GM21529 (cell line): ENCODE measurements at regions not wholly inside any gene's neighbourhood (a gene's known extent, or its start where the extent isn't known, plus 50 kb on each side); places are given as distances from the start of the nearest gene placed in this dataset.
A peak's percentile ranks its signal among the peaks of the same experiment; 100 is the strongest.

Experiments used
- ATAC-seq: cut with Tn5 transposase; IDR thresholded peaks from one replicate; pipeline ENCODE4 v1.9.1; 2021; ENCODE audit not compliant: unreplicated experiment

DNA sequence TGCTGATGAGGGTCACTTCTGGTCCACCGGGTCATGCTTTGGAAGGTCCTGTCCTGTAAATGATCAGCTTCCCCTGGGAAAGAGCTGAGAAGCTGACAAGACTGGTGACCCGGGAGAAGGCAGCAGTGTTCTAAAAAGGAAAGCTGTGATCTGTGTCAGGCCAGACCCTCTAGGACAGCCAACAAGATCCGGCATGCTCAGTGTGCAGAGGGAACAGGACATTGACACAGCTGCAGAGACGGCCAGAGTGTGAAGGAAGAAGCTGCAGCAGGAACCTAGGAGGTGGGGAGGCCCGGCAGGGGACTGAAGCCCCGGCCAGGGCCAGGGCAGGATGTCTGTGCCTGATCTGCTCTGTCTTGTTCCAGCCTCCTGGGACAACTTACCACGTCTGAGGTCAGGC, 372.7 kb upstream of the ID2 start:
- ATAC-seq: no peak

DNA sequence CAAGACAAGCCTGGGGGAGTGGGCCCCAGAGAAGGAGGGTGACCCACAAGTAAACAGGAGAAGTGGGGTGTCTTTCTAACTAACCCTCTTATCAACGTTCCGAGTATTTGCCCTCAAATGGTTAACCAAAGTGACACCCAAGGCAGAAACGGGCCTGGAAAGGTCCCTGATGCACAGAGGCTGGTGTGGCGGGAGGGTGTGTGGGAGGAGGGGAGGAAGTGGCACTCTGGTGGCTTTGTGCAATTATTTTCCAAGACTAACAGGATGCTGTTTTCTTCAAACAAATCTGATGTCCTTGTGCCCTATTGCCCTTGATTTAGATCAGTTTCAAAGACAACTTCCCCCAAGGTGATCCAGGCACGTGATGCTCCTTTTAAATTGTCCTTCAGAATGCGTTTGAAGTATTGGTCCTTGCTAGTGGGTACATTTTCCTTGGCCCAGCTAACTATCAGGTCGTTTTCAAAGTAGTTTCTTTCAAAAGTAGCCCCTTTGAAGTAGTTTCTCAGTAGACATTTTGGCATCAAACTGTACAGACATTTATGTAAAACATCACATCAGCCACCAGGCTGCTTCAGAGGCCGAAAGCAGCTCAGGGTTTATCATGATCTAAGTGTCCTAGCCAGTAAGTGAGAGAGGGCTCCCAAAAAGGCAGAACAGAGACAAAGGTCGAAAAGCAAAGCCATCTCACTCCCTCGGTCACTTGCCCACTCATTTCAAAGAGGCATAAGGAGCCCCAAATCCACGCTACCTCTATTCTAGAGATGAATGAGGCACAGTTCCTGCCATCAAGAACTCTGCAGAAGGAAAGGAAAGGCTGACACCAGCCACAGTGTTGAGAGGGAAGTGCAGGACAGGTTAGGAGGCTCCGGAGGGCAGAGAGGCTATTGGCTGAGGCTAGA, 371.1 kb upstream of the ID2 start:
- no peak for ATAC-seq

DNA sequence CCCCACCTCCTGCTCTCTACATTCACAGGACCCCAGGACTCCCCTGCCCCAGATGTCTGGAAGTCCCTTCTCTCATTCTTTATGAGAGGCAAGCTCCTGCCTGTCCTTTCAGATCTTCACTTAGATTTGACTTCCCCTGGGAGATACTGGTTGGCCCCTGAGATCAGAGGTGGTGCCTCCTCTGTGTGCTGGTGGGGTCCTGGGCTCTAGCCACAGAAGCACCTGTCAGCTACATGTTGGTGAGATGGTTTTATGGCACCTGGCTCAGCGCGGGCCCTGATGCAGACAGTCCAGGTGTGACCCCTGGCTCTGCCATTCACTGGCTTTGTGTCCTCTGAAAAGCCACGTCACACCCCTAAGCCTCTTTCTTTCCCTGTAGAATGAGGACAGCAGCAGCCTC, 369.6 kb upstream of the ID2 start:
- ATAC-seq: no peak

DNA sequence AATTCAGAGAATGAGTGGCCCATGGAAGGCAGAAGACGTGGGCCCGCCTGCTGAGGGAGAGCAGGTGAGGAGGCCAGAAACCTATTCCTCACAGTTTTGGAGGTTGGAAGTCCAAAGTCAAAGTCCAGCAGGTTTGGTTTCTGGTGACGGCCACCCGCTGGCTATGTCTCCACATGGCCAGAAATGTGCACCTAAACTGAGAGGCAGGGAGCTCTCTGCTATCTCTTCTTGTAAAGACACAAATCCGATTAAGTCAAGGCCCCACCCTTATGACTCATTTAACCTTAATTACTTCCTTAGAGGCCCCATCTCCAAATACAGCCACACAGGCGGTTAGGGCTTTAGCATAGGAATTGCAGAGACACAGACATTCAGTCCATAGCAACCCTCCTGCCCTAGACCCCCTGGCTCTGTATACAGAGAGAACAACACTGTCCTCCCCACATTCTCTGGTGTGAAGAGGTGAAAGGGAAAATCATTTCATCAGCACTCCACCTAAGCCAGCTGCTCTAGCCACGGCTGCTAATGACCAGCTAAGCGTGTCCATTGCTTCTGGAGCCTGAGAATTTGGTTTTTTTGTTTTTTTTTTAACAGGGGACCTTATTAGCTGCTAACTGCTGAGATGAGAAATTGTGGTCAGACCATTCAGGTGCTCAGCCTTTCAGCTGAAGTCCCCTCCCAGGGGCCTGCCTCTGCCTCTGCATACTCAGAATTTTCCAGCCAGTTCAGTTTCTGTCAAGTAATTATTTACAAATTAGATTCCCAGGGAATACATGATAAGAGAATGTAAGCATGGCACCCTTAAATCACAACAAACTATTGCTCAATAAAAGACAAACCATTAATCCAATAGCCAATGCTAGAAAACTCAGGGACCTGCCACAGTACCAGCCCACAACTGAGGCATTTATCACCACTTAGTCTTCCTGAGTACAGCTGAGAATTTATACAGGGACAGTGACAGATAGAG, 368.7 kb upstream of the ID2 start:
- peak; percentile 87 for ATAC-seq

DNA sequence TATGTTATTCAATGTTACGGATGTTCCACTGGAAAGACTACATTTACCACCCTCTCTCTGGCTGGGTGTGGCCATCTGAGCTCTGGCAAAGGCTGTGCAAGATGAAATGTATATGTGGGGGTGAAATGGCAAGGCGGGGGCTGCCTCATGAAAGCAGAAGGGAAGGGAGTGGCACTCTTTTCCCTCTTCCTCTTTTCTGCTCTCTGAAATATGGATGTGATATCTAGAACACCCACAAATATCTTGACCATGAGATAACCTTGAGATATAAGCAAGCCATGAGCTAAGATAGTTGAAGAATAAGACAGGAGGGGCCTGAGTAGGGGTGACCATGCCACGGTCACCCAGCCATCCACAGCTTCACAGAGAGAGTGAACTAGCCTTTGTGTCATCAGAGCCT, 367.8 kb upstream of the ID2 start:
- no peak for ATAC-seq

DNA sequence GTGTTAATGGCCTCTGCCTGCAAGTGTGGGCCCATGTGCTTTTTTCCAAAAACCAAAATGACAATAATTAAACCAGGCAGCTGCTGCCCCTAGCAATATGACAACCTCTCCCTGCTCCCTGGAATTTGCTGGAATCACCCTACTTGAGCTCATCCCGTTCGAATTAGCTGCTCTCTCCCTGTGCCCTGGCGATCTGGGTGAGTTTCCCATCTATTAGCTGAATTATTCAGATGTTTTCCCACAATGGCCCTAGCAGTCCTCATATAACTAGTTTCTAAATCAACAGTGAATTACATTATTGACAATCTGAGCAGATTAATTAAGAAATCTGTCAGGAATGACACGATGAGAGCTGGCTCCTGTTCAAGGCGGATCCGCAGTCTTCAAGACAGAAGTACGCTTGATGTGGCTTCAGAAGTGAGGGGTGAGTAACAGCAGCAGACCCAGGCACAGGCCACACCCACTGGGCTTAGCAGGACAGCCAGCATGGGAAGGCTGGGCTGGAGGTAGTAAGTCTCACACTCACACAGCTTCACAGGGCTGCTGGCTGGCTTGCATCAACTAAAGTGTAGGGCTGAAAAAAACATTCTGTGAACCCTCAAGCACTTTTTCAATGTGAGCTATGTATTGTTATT, 366.2 kb upstream of the ID2 start:
- no peak for ATAC-seq

DNA sequence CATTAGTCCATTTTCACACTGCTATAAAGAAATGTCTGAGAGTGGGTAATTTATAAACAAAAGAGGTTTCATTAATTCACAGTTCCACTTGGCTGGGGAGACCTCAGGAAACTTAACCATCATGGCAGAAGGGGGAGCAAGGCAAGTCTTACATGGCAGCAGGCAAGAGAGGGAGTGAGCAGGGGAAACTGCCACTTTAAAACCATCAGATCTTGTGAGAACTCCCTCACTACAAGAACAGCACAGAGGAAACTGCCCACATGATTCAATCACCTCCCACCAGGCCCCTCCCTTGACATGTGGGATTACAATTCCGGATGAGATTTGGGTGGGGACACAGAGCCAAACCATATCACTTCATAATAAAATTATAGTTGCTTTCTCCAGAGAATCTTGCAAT, 365.5 kb upstream of the ID2 start:
- ATAC-seq: no peak

DNA sequence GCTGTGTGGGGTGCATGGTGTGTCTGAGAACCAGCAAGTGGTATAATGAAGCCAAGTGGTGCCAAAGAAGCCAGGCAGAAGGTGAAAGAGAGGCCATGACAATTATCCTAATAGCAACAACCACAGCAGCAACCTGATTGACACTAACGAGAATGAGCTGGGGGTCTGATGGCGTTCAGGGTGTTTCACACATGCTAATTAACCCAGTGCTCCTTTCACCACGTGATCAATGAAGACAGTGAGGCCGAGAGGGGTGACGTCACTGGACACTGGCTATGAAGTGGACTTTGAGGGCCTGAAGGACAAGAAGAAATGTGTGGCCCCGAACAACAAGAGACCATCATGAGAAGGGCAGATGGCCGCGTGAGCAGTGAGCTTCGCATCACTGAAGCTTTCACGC, 364.4 kb upstream of the ID2 start:
- no peak for ATAC-seq

DNA sequence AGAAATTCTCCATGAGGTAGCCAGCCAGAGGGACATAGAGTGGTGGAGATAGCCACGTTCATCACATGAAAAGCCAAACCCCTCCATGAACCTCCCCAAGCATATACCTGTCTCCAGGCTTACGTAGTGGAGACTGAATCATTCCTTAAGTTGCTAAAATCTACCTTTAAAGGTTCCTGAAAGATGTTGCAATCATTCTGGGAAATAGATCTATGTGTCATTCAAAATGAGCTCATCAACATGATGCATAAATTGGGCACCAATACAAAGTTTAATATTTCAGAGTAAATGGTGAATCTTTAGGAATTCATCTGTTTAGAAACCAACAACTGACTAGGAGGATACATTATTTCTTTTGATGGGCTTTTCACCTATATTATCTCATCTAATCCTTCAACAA, 362.6 kb upstream of the ID2 start:
- no peak for ATAC-seq

DNA sequence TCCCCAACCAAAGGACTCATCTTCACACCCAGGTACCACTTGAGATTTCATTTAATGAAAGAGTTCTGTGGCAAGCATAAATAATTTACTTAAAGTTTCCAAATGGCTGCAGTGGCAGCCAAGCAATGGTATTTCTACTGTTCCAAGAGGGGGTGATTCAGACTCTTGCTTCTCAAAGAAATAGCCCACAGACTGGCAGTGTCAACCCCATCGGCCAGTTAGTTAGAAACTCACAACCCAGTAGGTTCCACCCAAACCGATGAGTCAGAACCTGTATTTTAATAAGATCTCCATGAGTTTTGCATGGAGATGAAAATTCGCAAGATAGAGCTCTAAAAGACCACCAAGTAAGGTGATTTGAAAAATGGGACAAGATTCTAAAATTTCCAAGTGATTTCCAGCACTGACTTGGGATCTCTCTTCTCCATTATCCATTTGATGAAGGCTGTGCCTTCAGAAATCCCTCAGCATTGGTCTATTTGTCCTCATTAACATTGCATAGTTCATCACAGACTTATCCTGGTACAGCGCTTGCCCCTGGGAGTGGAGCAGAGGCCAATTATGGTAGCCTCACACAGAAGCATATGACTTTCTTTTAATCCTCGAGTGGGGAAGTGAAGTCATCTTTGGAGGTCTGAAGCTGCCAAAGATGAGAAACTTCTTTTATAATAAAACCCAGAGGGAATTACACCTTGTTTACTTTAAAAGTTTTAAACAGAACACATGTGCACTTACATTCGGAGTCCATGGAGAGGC, 361.4 kb upstream of the ID2 start:
- ATAC-seq: no peak

DNA sequence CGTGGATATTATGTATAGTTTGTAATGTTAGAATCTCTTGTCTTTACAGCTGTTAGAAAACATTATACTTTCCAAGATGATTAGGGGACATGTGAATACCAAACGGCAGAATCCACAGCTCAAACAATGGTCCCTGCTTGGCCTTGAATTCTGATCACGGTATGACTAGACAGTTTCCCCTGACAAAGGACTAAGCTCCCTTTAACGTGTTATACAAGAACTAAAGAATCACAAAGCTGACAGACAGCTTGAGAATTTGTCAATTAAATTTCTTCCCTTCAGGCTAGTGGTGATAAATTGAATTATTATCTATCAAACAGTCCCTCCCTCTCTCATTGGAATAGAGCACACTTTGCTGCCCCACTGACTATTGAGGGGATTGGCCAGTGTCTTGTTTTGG, 359.2 kb upstream of the ID2 start:
- no peak for ATAC-seq

DNA sequence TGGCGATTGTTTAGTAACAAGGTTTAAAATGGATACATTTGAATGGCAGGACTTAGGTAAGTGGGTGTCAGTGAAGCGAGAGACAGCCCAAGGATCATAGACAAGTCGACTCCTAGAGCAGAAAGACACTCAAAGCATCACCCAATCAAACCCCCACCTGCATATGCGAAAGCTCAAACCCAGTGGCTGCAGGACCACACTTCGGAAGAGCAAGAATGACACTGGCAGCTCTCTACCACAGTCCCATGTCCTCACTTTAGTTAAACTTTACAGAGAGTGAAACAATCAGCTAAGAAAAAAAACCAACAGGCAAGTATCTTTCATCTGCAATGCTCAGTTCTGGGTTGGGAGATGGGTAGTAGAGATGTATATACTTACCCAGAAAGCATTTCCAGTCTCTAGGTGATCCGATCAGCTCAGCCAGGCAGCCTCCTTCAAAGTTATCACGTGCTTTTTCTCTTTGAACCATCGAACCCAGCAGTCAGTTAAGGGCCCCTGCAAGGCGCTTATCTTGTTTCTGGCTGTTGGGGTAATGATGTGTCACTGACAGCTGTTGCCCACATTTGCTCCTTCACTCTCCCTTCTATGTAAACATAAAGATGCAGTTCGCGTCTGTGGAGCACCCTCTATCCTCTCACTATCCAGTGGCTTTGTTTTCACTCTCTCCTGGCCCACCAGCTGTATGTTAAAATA, 357.5 kb upstream of the ID2 start:
- ATAC-seq: no peak

DNA sequence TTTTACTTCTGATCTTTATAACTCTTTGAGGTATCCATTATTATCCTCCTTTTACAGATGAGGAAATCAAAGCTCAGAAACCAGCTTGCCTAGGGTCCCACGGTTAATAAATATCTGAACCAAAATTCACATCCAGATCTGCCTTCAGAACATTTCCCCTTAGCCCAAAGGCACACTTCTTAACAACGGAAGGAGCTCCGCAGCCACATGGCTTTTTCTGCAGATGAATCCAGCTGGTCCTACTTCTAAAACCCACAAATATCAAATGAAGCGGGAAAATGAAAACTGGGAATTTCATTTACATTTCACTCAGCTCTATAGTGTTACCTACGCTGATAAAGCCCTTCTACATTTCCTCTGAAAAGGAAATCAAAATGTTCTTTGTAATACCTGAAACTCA, 357.0 kb upstream of the ID2 start:
- no peak for ATAC-seq

DNA sequence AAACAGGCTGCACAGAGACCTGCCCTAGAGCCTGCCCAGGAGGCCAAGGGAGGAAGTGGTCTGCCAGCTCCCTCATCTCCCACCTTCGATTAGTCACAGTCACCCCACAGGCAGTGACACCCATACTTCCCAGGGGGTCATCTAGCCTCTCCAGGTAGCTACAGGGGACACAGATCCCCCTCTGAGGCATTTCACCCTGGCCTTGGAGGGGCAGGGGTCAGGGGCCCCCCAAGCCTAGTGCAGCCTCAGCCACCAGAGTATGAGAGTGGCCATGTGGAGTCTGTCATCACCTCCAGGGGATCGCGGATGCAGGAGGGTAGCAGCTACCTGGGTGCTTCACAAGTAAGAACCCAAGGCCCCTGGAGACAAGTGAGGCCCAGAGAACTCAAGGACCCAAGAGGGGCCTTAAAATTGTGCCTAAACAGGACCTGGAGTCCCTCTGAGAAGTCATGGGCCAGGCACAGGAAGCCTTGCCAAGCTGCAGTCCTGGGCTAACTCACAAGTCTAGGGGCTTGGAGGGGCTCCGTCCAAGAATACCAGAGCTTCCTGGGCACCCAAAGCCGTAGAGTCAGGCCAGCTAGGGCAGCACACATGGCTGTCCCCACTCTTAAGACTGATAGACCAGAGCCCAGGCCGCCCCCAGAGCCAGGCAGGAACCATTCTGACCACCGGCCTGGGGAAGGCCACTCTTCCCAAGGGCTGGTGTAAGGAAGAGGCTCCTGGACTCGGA, 354.3 kb upstream of the ID2 start:
- ATAC-seq: no peak

DNA sequence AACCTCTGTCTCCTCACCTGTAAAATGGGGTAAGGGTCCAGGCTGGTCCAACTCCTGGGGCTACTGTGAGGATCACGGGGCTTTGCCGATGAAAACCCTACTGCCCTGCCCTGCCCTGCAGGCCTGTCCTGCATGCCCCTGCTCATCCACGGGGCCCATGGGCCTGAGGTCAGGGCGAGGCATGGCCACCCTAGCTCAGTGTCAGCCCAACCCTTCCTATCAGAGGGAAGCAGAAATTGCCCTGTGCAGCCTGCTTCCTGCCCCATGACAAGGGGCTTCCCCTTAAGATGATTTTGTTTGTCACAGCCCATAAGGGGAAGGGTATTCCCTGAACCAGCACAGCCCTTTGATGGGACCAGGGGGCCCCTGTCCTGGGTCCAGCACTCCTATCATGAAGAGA, 353.6 kb upstream of the ID2 start:
- ATAC-seq: no peak

DNA sequence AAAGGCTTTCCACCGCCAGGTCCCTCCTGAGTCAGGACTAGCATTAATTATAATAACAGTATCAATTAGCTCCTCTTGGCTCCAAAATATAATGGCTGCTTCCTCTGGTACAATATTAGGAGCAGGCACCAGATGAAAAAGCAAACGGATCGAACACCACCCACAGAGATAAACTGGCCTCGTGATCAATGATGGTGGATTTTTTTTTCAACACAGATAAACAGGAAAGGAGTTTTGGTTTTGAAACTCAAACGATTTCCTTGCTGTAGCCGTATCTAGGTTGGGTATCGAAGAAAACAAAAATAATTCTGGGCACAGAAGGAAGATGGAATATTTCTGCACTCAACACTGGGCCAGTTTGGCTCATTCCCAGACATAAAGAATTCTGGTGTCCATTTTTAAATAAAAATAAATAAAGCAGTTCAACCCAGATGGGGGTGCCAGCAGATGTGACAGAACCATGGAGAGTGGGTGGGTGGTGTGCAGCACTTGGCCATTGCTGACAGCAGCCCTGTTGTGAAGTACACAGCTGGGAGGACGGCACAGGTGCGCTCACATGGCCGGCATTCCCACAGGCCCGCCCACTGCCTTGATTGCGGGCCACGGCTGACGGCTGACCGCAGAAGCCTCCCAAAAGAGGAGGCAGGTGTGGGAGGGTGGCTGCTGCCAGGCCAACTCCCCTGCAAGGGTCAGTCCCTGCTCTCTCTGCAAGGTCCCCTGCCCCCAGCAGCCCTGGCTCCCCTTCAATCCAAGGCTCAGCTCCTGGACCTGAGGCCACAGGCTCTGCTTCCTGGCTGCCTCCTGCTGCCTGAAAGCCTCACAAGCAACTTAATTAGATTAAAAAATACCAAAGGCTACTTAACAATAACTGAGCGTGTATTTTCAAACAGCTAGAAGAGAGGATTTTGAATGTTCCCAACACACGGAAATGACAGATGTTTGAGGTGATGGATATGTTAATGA, 351.9 kb upstream of the ID2 start:
- ATAC-seq: no peak

DNA sequence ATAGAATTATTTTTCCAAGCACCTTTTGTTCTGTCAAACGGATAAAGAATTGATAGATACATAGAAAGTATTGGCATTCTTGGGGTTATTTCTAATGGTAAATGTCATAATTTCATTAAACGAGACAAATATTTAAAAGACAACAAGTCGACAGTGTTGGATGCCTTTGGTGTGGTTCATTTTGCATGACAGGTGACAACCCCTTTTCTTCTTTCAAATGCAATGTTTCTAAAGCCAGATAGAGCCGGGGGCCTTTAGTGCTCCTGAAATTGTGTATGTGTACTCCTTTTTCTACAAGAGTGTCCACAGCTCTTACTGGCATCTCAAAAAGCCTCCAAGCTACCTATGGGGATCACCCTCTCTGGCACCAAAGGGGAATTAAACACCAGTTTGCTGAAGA, 350.8 kb upstream of the ID2 start:
- no peak for ATAC-seq

DNA sequence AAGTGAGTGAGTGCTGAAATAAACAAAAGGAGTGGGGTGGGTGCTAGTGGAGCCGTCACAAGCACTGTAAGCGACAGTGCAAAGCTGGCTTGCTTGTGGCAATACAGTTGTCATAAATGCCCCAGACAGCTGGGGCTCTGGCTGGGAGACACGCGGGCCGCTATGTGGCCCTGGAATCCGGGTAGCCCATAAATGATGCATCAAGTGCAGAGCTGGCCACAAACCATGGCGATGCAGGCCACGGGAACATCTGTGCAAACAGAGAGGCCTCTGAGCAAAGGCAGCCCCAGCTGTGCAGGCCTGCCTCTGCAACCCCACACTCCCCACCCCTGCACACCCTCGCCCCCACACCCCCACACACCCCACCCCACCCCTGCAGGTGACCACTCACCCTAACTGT, 349.2 kb upstream of the ID2 start:
- ATAC-seq: no peak
